ENCODE measurements at regions not wholly inside any gene's neighbourhood (a gene's known extent, or its start where the extent isn't known, plus 50 kb on each side); places are given as distances from the start of the nearest gene placed in this dataset.

- DNase-seq (ENCODE audit: low read depth) = no peak
Measured at GRCh38 chr3:7913283-7913682, 588.3 kb upstream of the LMCD1 start.

GRCh38 chr3:7915356-7915755, 586.3 kb upstream of the LMCD1 start:
- DNase-seq (ENCODE audit: low read depth) = no peak

- DNase-seq (ENCODE audit: low read depth) = no peak
Measured at GRCh38 chr3:7917443-7918151, 584.0 kb upstream of the LMCD1 start.

- no peak for DNase-seq (ENCODE audit: low read depth)
Measured at GRCh38 chr3:7920211-7920610, 581.4 kb upstream of the LMCD1 start.

- no peak for DNase-seq (ENCODE audit: low read depth)
Measured at GRCh38 chr3:7924228-7924627, 577.4 kb upstream of the LMCD1 start.

GRCh38 chr3:7927015-7927414, 574.6 kb upstream of the LMCD1 start:
- no peak for DNase-seq (ENCODE audit: low read depth)

GRCh38 chr3:7927864-7928263, 573.8 kb upstream of the LMCD1 start:
- DNase-seq (ENCODE audit: low read depth) = no peak

GRCh38 chr3:7929319-7929889, 572.2 kb upstream of the LMCD1 start:
- DNase-seq (ENCODE audit: low read depth) = no peak

GRCh38 chr3:7934362-7934761, 567.3 kb upstream of the LMCD1 start:
- no peak for DNase-seq (ENCODE audit: low read depth)

GRCh38 chr3:7947930-7948329, 553.7 kb upstream of the LMCD1 start:
- no peak for DNase-seq (ENCODE audit: low read depth)

- no peak for DNase-seq (ENCODE audit: low read depth)
Measured at GRCh38 chr3:7950890-7951289, 550.7 kb upstream of the LMCD1 start.

- no peak for DNase-seq (ENCODE audit: low read depth)
Measured at GRCh38 chr3:7953449-7954014, 548.1 kb upstream of the LMCD1 start.

- no peak for DNase-seq (ENCODE audit: low read depth)
Measured at GRCh38 chr3:7957024-7957423, 544.6 kb upstream of the LMCD1 start.

GRCh38 chr3:7959094-7959493, 542.5 kb upstream of the LMCD1 start:
- DNase-seq (ENCODE audit: low read depth) = no peak

- no peak for DNase-seq (ENCODE audit: low read depth)
Measured at GRCh38 chr3:7960601-7961000, 541.0 kb upstream of the LMCD1 start.

GRCh38 chr3:7962301-7962700, 539.3 kb upstream of the LMCD1 start:
- no peak for DNase-seq (ENCODE audit: low read depth)

GRCh38 chr3:7964899-7965298, 536.7 kb upstream of the LMCD1 start:
- no peak for DNase-seq (ENCODE audit: low read depth)

- no peak for DNase-seq (ENCODE audit: low read depth)
Measured at GRCh38 chr3:7973006-7973405, 528.6 kb upstream of the LMCD1 start.

GRCh38 chr3:7977245-7978086, 524.2 kb upstream of the LMCD1 start:
- DNase-seq (ENCODE audit: low read depth) = no peak

GRCh38 chr3:7978087-7978422, 523.6 kb upstream of the LMCD1 start:
- no peak for DNase-seq (ENCODE audit: low read depth)

GRCh38 chr3:7982126-7982525, 519.5 kb upstream of the LMCD1 start:
- no peak for DNase-seq (ENCODE audit: low read depth)

GRCh38 chr3:7999384-7999783, 502.2 kb upstream of the LMCD1 start:
- DNase-seq (ENCODE audit: low read depth) = no peak

- no peak for DNase-seq (ENCODE audit: low read depth)
Measured at GRCh38 chr3:8001307-8001706, 500.3 kb upstream of the LMCD1 start.

All from Daoy (cell line).